Gastrocnemius medialis (tissue), 4 donors: ENCODE measurements at regions not wholly inside any gene's neighbourhood (a gene's known extent, or its start where the extent isn't known, plus 50 kb on each side); places are given as distances from the start of the nearest gene placed in this dataset.

Source experiments
- POLR2A ChIP-seq, 2 donors: fragments of 450-650 bp; IDR thresholded peaks; one replicate each; pipeline ENCODE4 v1.6.1; 2017; ENCODE audit warnings: antibody characterized with exemption in 2 of 2, mild to moderate bottlenecking in 2 of 2, moderate library complexity in 2 of 2
- TF ChIP-seq, protein P1 (sequence below), 5 experiments: fragments of 450-650 bp in 3 of 5; fragments of 200-600 bp in 2 of 5; sonication (generic) in 2 of 5; IDR thresholded peaks in 4 of 5; conservative IDR thresholded peaks in 1 of 5; 1 replicate in 4 of 5; 2 replicates in 1 of 5; pipeline ENCODE4 v1.5.1; 2016 to 2019; ENCODE audit warnings: antibody characterized with exemption in 5 of 5, mild to moderate bottlenecking in 3 of 5, moderate library complexity in 3 of 5

DNA sequence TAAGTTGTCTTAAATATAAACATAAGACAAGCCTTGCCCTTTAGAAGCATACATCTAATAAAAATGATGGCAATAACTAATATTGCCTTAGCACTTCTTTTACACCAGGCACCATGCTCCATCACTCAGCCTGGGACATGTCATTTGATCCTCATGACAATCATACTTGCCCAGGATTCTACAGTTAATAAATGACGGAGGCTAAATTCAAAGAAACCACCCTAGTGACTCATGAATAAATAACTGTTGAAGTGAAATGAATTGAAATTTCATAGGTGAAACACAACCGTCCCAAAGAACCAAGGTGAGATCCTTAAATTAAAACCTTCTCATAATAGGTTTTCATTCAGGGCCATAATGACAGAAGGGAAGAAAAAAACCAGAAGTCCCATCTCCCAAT, 89.5 kb downstream of the GRIN2B start:
- TF ChIP-seq POLR2A (IDR thresholded peaks at IDR 0.05) = no peak
- TF ChIP-seq, protein P1, sequence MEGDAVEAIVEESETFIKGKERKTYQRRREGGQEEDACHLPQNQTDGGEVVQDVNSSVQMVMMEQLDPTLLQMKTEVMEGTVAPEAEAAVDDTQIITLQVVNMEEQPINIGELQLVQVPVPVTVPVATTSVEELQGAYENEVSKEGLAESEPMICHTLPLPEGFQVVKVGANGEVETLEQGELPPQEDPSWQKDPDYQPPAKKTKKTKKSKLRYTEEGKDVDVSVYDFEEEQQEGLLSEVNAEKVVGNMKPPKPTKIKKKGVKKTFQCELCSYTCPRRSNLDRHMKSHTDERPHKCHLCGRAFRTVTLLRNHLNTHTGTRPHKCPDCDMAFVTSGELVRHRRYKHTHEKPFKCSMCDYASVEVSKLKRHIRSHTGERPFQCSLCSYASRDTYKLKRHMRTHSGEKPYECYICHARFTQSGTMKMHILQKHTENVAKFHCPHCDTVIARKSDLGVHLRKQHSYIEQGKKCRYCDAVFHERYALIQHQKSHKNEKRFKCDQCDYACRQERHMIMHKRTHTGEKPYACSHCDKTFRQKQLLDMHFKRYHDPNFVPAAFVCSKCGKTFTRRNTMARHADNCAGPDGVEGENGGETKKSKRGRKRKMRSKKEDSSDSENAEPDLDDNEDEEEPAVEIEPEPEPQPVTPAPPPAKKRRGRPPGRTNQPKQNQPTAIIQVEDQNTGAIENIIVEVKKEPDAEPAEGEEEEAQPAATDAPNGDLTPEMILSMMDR (IDR thresholded peaks at IDR 0.05 in 4 of 5, conservative IDR thresholded peaks at IDR 0.05 in 1 of 5) = no peak
